CD8-positive, alpha-beta memory T cell (primary cell): ENCODE measurements at regions not wholly inside any gene's neighbourhood (a gene's known extent, or its start where the extent isn't known, plus 50 kb on each side); places are given as distances from the start of the nearest gene placed in this dataset.

Experiments used
- CTCF ChIA-PET: fragments of 350-600 bp; sonication (Branson Sonifier 250); formaldehyde crosslinking; loops from one replicate; lab custom pipeline; 2021; ENCODE audit warnings: antibody characterized with exemption; lab: Charles Lee
- POLR2A ChIA-PET: fragments of 350-600 bp; sonication (Branson Sonifier 250); formaldehyde crosslinking; loops from one replicate; lab custom pipeline; 2021; ENCODE audit warnings: antibody characterized with exemption; lab: Charles Lee
- DNase-seq, 5 donors: peaks; one replicate each; pipeline versions ENCODE4 v3.0.0 to v3.0.0-alpha.2; 2020 to 2022; ENCODE audit warnings: mixed read lengths in 1 of 5
- H3K27ac ChIP-seq: one replicate; pipeline ENCODE4 v1.7.0; 2013; ENCODE audit warnings: low read depth, mild to moderate bottlenecking, low read length, moderate library complexity
- H3K27me3 ChIP-seq: 2 replicates; pipeline ENCODE4 v1.7.0; 2013; ENCODE audit warnings: low read length, mild to moderate bottlenecking; ENCODE audit not compliant: insufficient read depth, poor library complexity, severe bottlenecking
- H3K36me3 ChIP-seq: 2 replicates; pipeline ENCODE4 v1.7.0; 2013; ENCODE audit warnings: mild to moderate bottlenecking, low read length, moderate library complexity; ENCODE audit not compliant: insufficient read depth
- H3K4me1 ChIP-seq: 2 replicates; pipeline ENCODE4 v1.7.0; 2013; ENCODE audit warnings: mild to moderate bottlenecking, low read length, moderate library complexity; ENCODE audit not compliant: insufficient read depth
- H3K4me3 ChIP-seq: 2 replicates; pipeline ENCODE4 v1.7.0; 2013; ENCODE audit warnings: mild to moderate bottlenecking, low read length
- H3K9me3 ChIP-seq: 2 replicates; pipeline ENCODE4 v1.7.0; 2013; ENCODE audit warnings: mild to moderate bottlenecking, low read length
- H3K27ac Mint-ChIP-seq, 8 donors: one replicate each; pipeline ENCODE4 v1.8.0; 2020 to 2021; ENCODE audit warnings: mixed read lengths in 8 of 8, mild to moderate bottlenecking in 6 of 8, inconsistent platforms in 3 of 8, moderate library complexity in 3 of 8
- H3K27me3 Mint-ChIP-seq, 2 donors: one replicate each; pipeline ENCODE4 v1.8.0; 2020 to 2021; ENCODE audit warnings: mixed read lengths in 2 of 2, mild to moderate bottlenecking in 1 of 2, moderate library complexity in 1 of 2
- H3K36me3 Mint-ChIP-seq, 3 donors: one replicate each; pipeline ENCODE4 v1.8.0; 2020 to 2021; ENCODE audit warnings: mixed read lengths in 3 of 3, inconsistent platforms in 1 of 3, mild to moderate bottlenecking in 1 of 3
- H3K4me1 Mint-ChIP-seq, 3 donors: one replicate each; pipeline ENCODE4 v1.8.0; 2020 to 2021; ENCODE audit warnings: mixed read lengths in 3 of 3, inconsistent platforms in 1 of 3, mild to moderate bottlenecking in 1 of 3
- H3K4me3 Mint-ChIP-seq, 7 donors: one replicate each; pipeline ENCODE4 v1.8.0; 2020 to 2021; ENCODE audit warnings: mixed read lengths in 7 of 7, mild to moderate bottlenecking in 6 of 7, moderate library complexity in 4 of 7, inconsistent platforms in 2 of 7
- H3K9me3 Mint-ChIP-seq, 5 donors: one replicate each; pipeline ENCODE4 v1.8.0; 2020 to 2022; ENCODE audit warnings: mixed read lengths in 5 of 5, mild to moderate bottlenecking in 3 of 5, moderate library complexity in 2 of 5, inconsistent platforms in 1 of 5

- no peak overlapping the region for H3K27ac Mint-ChIP-seq
- H3K4me3 Mint-ChIP-seq: no peak overlapping the region
- H3K36me3 Mint-ChIP-seq: no peaks in the 10 kb centered on the region
- DNase-seq: no peak
- H3K36me3 ChIP-seq: no peaks in the 10 kb centered on the region
- CTCF ChIA-PET: no interaction called here
- no peaks in the 10 kb centered on the region for H3K4me1 Mint-ChIP-seq
- peaks cover 0 to 16% (median 2%) of the 10 kb centered on the region in 5 donors for H3K9me3 Mint-ChIP-seq
- H3K27me3 ChIP-seq: no peaks in the 10 kb centered on the region
- POLR2A ChIA-PET: no interaction called here
- no peaks in the 10 kb centered on the region for H3K9me3 ChIP-seq
- H3K27ac ChIP-seq: no peak overlapping the region
- H3K4me1 ChIP-seq: no peaks in the 10 kb centered on the region
- no peak overlapping the region for H3K4me3 ChIP-seq
- H3K27me3 Mint-ChIP-seq: no peaks in the 10 kb centered on the region
Measured at GRCh38 chr4:95627709-95628108, 78.9 kb upstream of the UNC5C start.

DNA sequence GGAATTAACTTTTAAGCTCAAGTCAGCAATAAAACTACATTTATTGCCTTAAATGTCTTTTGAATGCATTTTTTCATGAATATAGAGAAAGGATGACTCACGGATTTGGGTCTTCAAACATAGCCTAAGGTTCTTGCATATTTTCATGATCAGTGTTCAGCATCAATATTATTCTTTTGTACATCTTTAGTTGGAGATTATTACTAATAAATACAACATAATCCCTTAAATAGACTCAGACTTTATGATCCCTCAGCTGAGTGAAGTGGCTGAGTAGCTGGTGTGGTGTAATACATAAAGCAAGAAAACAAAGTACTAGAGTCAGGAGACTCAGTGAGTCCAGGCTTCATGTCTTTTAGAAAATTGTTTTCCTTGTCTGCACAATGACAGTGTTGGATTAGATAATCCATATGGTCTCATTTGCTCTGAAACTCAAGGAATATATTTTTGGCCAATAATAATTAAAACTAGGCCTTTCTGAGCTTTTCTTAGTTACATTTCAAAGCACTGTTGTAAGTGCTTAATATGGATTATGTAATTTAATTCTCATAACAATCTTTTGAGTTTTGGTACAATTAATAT lies 78.3 kb upstream of the UNC5C start:
- H3K9me3 Mint-ChIP-seq: peaks cover 0 to 16% (median 2%) of the 10 kb centered on the region in 5 donors
- Histone ChIP-seq H3K4me1 (no peaks in the 10 kb centered on the region), H3K27ac (no peak overlapping the region), H3K36me3 (no peaks in the 10 kb centered on the region), H3K27me3 (no peaks in the 10 kb centered on the region), H3K4me3 (no peak overlapping the region), H3K9me3 (no peaks in the 10 kb centered on the region)
- H3K27ac Mint-ChIP-seq: no peak overlapping the region
- H3K27me3 Mint-ChIP-seq: no peaks in the 10 kb centered on the region
- H3K4me3 Mint-ChIP-seq: no peak overlapping the region
- H3K4me1 Mint-ChIP-seq: no peaks in the 10 kb centered on the region
- ChIA-PET CTCF (no interaction called here), POLR2A (no interaction called here)
- H3K36me3 Mint-ChIP-seq: no peaks in the 10 kb centered on the region
- no peak for DNase-seq

DNA sequence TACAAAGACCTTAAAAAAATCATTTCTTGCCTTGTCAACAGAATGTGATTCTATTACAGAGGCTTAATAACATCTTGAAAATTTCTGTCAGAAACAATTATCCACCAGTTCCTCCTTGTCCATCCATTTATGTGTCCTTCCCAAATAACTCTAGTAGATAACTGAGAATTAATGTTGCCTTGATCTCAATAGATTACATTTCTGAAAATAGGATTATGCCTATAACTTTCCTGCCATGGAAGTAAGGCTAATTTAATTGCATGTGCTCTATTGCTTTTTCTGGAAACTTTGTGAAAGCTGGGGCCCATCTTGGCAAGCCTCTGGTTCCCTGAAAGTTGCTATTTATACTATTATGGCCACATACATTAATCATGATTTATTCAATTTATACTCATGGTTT lies 76.2 kb upstream of the UNC5C start:
- no peak overlapping the region for H3K27ac Mint-ChIP-seq
- CTCF ChIA-PET: no interaction called here

GRCh38 chr4:95619525-95620443 lies 71.0 kb upstream of the UNC5C start:
- H3K9me3 Mint-ChIP-seq: peaks cover 2 to 14% (median 5%) of the 10 kb centered on the region in 5 donors
- no peak overlapping the region for H3K4me3 Mint-ChIP-seq
- Histone ChIP-seq H3K9me3 (no peaks in the 10 kb centered on the region), H3K27ac (no peak overlapping the region), H3K4me1 (no peaks in the 10 kb centered on the region), H3K27me3 (no peaks in the 10 kb centered on the region), H3K4me3 (no peak overlapping the region), H3K36me3 (no peaks in the 10 kb centered on the region)
- CTCF ChIA-PET: no interaction called here
- POLR2A ChIA-PET: no interaction called here
- H3K36me3 Mint-ChIP-seq: no peaks in the 10 kb centered on the region
- no peaks in the 10 kb centered on the region for H3K27me3 Mint-ChIP-seq
- H3K27ac Mint-ChIP-seq: no peak overlapping the region
- no peak for DNase-seq
- H3K4me1 Mint-ChIP-seq: no peaks in the 10 kb centered on the region

More for the DNA sequence above, 76.2 kb upstream of the UNC5C start:
- Histone ChIP-seq H3K9me3 (no peaks in the 10 kb centered on the region), H3K36me3 (no peaks in the 10 kb centered on the region), H3K27me3 (no peaks in the 10 kb centered on the region), H3K4me3 (no peak overlapping the region), H3K4me1 (no peaks in the 10 kb centered on the region), H3K27ac (no peak overlapping the region)
- no peak overlapping the region for H3K4me3 Mint-ChIP-seq
- no peaks in the 10 kb centered on the region for H3K27me3 Mint-ChIP-seq
- peaks cover 0 to 16% (median 2%) of the 10 kb centered on the region in 5 donors for H3K9me3 Mint-ChIP-seq
- no peaks in the 10 kb centered on the region for H3K36me3 Mint-ChIP-seq
- POLR2A ChIA-PET: no interaction called here
- DNase-seq: no peak
- no peaks in the 10 kb centered on the region for H3K4me1 Mint-ChIP-seq

- Mint-ChIP-seq H3K27ac (no peak overlapping the region), H3K4me3 (no peak overlapping the region), H3K36me3 (no peaks in the 10 kb centered on the region), H3K9me3 (peaks cover 0 to 10% (median 4%) of the 10 kb centered on the region in 5 donors), H3K4me1 (no peaks in the 10 kb centered on the region), H3K27me3 (no peaks in the 10 kb centered on the region)
- no peak for DNase-seq
- Histone ChIP-seq H3K27ac (no peak overlapping the region), H3K4me1 (no peaks in the 10 kb centered on the region), H3K27me3 (no peaks in the 10 kb centered on the region), H3K9me3 (no peaks in the 10 kb centered on the region), H3K4me3 (no peak overlapping the region), H3K36me3 (no peaks in the 10 kb centered on the region)
- POLR2A ChIA-PET: no interaction called here
- CTCF ChIA-PET: no interaction called here
Measured at GRCh38 chr4:95614684-95615205, 66.0 kb upstream of the UNC5C start.

- no peak for DNase-seq
- no peaks in the 10 kb centered on the region for H3K27me3 ChIP-seq
- H3K4me1 ChIP-seq: no peaks in the 10 kb centered on the region
- peaks cover 0 to 4% (median 2%) of the 10 kb centered on the region in 5 donors for H3K9me3 Mint-ChIP-seq
- no peaks in the 10 kb centered on the region for H3K36me3 ChIP-seq
- no peak overlapping the region for H3K4me3 ChIP-seq
- no peaks in the 10 kb centered on the region for H3K4me1 Mint-ChIP-seq
- H3K36me3 Mint-ChIP-seq: no peaks in the 10 kb centered on the region
- no peaks in the 10 kb centered on the region for H3K9me3 ChIP-seq
- no peak overlapping the region for H3K27ac Mint-ChIP-seq
- no peak overlapping the region for H3K4me3 Mint-ChIP-seq
- CTCF ChIA-PET: no interaction called here
- no peak overlapping the region for H3K27ac ChIP-seq
- POLR2A ChIA-PET: no interaction called here
- no peaks in the 10 kb centered on the region for H3K27me3 Mint-ChIP-seq
Measured at GRCh38 chr4:95610061-95610569, 61.3 kb upstream of the UNC5C start.

DNA sequence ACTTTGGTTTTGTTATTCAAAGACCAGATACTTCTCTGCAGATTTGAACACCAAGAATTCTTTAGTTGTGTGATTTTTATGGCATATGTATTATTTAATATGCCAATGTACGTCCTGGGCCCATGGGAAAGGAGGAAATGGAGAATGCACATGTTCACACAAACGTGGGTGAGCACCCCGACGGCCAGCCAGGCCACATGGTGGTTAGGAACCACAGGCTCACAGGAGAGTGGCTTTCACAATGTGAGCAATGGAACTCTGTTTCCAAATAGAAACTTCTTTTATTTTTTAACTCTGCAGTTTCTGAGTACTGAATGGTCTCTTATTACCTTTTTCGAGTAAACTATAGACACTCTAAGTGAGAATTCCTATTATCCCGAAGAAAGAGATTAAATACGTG lies 58.0 kb upstream of the UNC5C start:
- ChIA-PET CTCF (no interaction called here), POLR2A (no interaction called here)
- DNase-seq: no peak
- Mint-ChIP-seq H3K36me3 (no peaks in the 10 kb centered on the region), H3K27ac (no peak overlapping the region), H3K27me3 (no peaks in the 10 kb centered on the region), H3K4me3 (no peak overlapping the region), H3K9me3 (peaks cover 0 to 4% (median 2%) of the 10 kb centered on the region in 5 donors), H3K4me1 (no peaks in the 10 kb centered on the region)
- H3K36me3 ChIP-seq: no peaks in the 10 kb centered on the region
- no peak overlapping the region for H3K27ac ChIP-seq
- H3K4me1 ChIP-seq: no peaks in the 10 kb centered on the region
- H3K4me3 ChIP-seq: no peak overlapping the region
- H3K9me3 ChIP-seq: no peaks in the 10 kb centered on the region
- no peaks in the 10 kb centered on the region for H3K27me3 ChIP-seq

DNA sequence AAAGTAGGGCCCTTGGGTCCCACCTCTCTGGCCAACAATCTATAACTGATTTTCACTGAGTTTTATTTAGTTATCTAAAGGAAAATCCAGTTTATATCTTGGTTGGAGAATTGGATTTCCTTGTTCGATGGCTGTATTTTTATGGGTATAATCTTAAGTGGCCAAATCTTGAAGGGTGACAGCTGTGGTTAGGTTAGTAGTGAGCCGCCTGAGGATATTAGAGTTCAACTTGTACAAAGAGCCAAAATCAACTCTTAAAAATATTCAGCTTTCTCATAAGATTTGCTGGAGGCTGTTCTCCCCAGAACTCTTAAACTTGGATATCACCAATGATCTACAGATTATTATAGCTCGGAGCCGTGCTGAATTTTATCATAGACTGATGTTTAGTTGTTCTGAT lies 54.6 kb upstream of the UNC5C start:
- POLR2A ChIA-PET: no interaction called here

More for the DNA sequence above, 54.6 kb upstream of the UNC5C start:
- Histone ChIP-seq H3K4me3 (no peak overlapping the region), H3K27ac (no peak overlapping the region), H3K4me1 (no peaks in the 10 kb centered on the region), H3K36me3 (no peaks in the 10 kb centered on the region), H3K9me3 (no peaks in the 10 kb centered on the region), H3K27me3 (no peaks in the 10 kb centered on the region)
- Mint-ChIP-seq H3K4me3 (no peak overlapping the region), H3K27me3 (no peaks in the 10 kb centered on the region), H3K9me3 (peaks cover 0 to 4% (median under 1%) of the 10 kb centered on the region in 5 donors), H3K27ac (no peak overlapping the region), H3K36me3 (peaks cover 0 to 2% (median 0%) of the 10 kb centered on the region in 3 donors), H3K4me1 (no peaks in the 10 kb centered on the region)
- CTCF ChIA-PET: no interaction called here
- no peak for DNase-seq
